ENCODE measurements at regions not wholly inside any gene's neighbourhood (a gene's known extent, or its start where the extent isn't known, plus 50 kb on each side); places are given as distances from the start of the nearest gene placed in this dataset.

GRCh38 chr3:166955201-166955939, 424.7 kb downstream of the ZBBX start:
- DNase-seq (ENCODE audit: low spot score) (no peak), FAIRE-seq (no peak), ATAC-seq (no peak)
- in situ Hi-C loops (cut with HindIII; ENCODE audit: extremely low pct_ligation_motif_present, low pct_unique_long_range_greater_than_20kb) (no loop called here), intact Hi-C loops (cut with micrococcal nuclease; ENCODE audit: unreplicated experiment) (no loop called here)
- no peak overlapping the region for H3K4me3 ChIP-seq (replicated peaks in 1 of 3; ENCODE audit: insufficient read depth in 1 of 3, low read depth in 2 of 3, low read length in 3 of 3)
- ChIA-PET POLR2A (no interaction called here), CTCF (ENCODE audit: low intra/inter-chr PET ratio, low total read pairs) (no interaction called here)
- no peaks in the 10 kb centered on the region for H3K4me1 ChIP-seq (ENCODE audit: insufficient read depth, low read length)
- no peak overlapping the region for H3K27ac ChIP-seq (ENCODE audit: extremely low read length, insufficient read depth, low read length)
- 42% methylated on average over 3 of the region's 7 CpGs for WGBS (ENCODE audit: low lambda C conversion rate)
- H3K27me3 ChIP-seq (ENCODE audit: control insufficient read depth in 1 of 2, insufficient read depth in 2 of 2, low read length in 2 of 2), result no peaks in the 10 kb centered on the region
- no peak for TF ChIP-seq ZNF614 (CRISPR knock-in tag; IDR thresholded peaks at IDR 0.05; ENCODE audit: borderline replicate concordance)
- TF ChIP-seq ZBTB33 (CRISPR knock-in tag; IDR thresholded peaks at IDR 0.05), result no peak
- TF ChIP-seq UBTF (CRISPR knock-in tag; IDR thresholded peaks at IDR 0.05), result no peak
- no peak for TF ChIP-seq HMGXB4 (CRISPR knock-in tag; IDR thresholded peaks at IDR 0.05; ENCODE audit: borderline replicate concordance in 1 of 2, low read depth in 1 of 2)
- no peak for TF ChIP-seq ZNF33A (CRISPR knock-in tag; IDR thresholded peaks at IDR 0.05; ENCODE audit: borderline replicate concordance)
- no peak for TF ChIP-seq ZNF564 (CRISPR knock-in tag; IDR thresholded peaks at IDR 0.05)
- TF ChIP-seq FOXC1 (CRISPR knock-in tag; IDR thresholded peaks at IDR 0.05; ENCODE audit: borderline replicate concordance), result no peak
- TF ChIP-seq KDM2A (CRISPR knock-in tag; IDR thresholded peaks at IDR 0.05; ENCODE audit: borderline replicate concordance, low read depth), result no peak
- no peak for TF ChIP-seq HMG20B (CRISPR knock-in tag; conservative IDR thresholded peaks at IDR 0.05)
- no peak for TF ChIP-seq ZNF512B (CRISPR knock-in tag; IDR thresholded peaks at IDR 0.05; ENCODE audit: borderline replicate concordance)
- TF ChIP-seq MXD3 (CRISPR knock-in tag; IDR thresholded peaks at IDR 0.05), result no peak
- no peak for TF ChIP-seq NCOR1 (IDR thresholded peaks at IDR 0.05; ENCODE audit: borderline replicate concordance, low read length)
- no peak for TF ChIP-seq NFE2L2 (IDR thresholded peaks at IDR 0.05; ENCODE audit: low read length)
- no TSS peak for BruUV-seq (replicated peaks)
- no peak overlapping the region for H2AFZ ChIP-seq (ENCODE audit: low read length)
- no peaks in the 10 kb centered on the region for H3K79me2 ChIP-seq (ENCODE audit: insufficient read depth, low read length)
- H3K9ac ChIP-seq (ENCODE audit: insufficient read depth, low read depth, low read length), result no peak overlapping the region
- no peaks in the 10 kb centered on the region; the same call in 1 of the 2 replicates for H3K9me3 ChIP-seq (ENCODE audit: low read length)
- no peaks in the 10 kb centered on the region for H4K20me1 ChIP-seq (ENCODE audit: insufficient read depth, low read length)
- no peak overlapping the region for H3K4me2 ChIP-seq (ENCODE audit: low read depth, low read length)
- H3K36me3 ChIP-seq (replicated peaks in 1 of 2; ENCODE audit: control insufficient read depth in 1 of 2, insufficient read depth in 2 of 2, low read length in 2 of 2), result no peaks in the 10 kb centered on the region

All from HepG2 (cell line).